SK-N-SH (cell line): ENCODE measurements at regions not wholly inside any gene's neighbourhood (a gene's known extent, or its start where the extent isn't known, plus 50 kb on each side); places are given as distances from the start of the nearest gene placed in this dataset.

Experiments used
- CTCF ChIA-PET: fragments of 300-600, 350-600 bp; formaldehyde crosslinking; extraction: SDS; loops from one replicate; lab custom pipeline; 2021; lab: Yijun Ruan, JAX
- POLR2A ChIA-PET: fragments of 350-600 bp; sonication (Branson Sonifier 250); formaldehyde crosslinking; extraction: SDS; loops from one replicate; lab custom pipeline; 2020; ENCODE audit warnings: antibody characterized with exemption, inconsistent platforms; lab: Yijun Ruan, JAX
- DNase-seq: peaks from one replicate; pipeline ENCODE4 v3.0.0; 2012
- H2AFZ ChIP-seq: fragments of 200-600 bp; sonication (generic); 2 replicates; pipeline ENCODE4 v1.8.1; 2016; ENCODE audit warnings: antibody characterized with exemption, mild to moderate bottlenecking, low read depth
- H3F3A ChIP-seq: fragments of 200-600 bp; sonication (generic); replicated peaks from 2 replicates; pipeline ENCODE3; 2016; ENCODE audit warnings: antibody characterized with exemption, mild to moderate bottlenecking; ENCODE audit not compliant: insufficient read depth
- H3K27ac ChIP-seq, 2 experiments: fragments of 200-500 bp in 1 of 2; fragments of 200-600 bp in 1 of 2; sonication (Bioruptor generic) in 1 of 2; sonication (generic), shearing (Covaris generic) in 1 of 2; 2 replicates each; pipeline versions ENCODE4 v1.5.1 to v1.6.1; 2014 to 2016; ENCODE audit warnings: low read depth in 2 of 2, inconsistent platforms in 1 of 2, low read length in 1 of 2, mild to moderate bottlenecking in 1 of 2, mixed read lengths in 1 of 2
- H3K27me3 ChIP-seq: fragments of 200-600 bp; sonication (generic), shearing (Covaris generic); 2 replicates; pipeline ENCODE4 v1.6.1; 2016; ENCODE audit warnings: mixed run types; ENCODE audit not compliant: insufficient read depth
- H3K36me3 ChIP-seq, 2 experiments: fragments of 200-500 bp in 1 of 2; fragments of 200-600 bp in 1 of 2; sonication (Bioruptor generic) in 1 of 2; sonication (generic) in 1 of 2; replicated peaks in 1 of 2; 2 replicates each; pipeline versions ENCODE3 to v1.5.1; 2014 to 2016; ENCODE audit warnings: low read length in 1 of 2, mild to moderate bottlenecking in 1 of 2; ENCODE audit not compliant: insufficient read depth in 2 of 2, control insufficient read depth in 1 of 2
- H3K4me1 ChIP-seq, 2 experiments: fragments of 200-500 bp in 1 of 2; fragments of 200-600 bp in 1 of 2; sonication (Bioruptor generic) in 1 of 2; sonication (generic), shearing (Covaris generic) in 1 of 2; 2 replicates each; pipeline versions ENCODE4 v1.5.1 to v1.6.1; 2014 to 2016; ENCODE audit warnings: low read depth in 1 of 2, low read length in 1 of 2, mixed run types in 1 of 2; ENCODE audit not compliant: insufficient read depth in 2 of 2, control insufficient read depth in 1 of 2
- H3K4me2 ChIP-seq: fragments of 200-600 bp; sonication (generic), shearing (Covaris generic); 2 replicates; pipeline ENCODE4 v1.6.1; 2017; ENCODE audit warnings: mixed run types
- H3K4me3 ChIP-seq, 2 experiments: fragments of 200-500 bp in 1 of 2; fragments of 200-600 bp in 1 of 2; sonication (Bioruptor generic) in 1 of 2; sonication (generic), shearing (Covaris generic) in 1 of 2; 2 replicates each; pipeline versions ENCODE4 v1.5.1 to v1.8.1; 2014 to 2016; ENCODE audit warnings: low read depth in 2 of 2, inconsistent platforms in 1 of 2, low read length in 1 of 2, mild to moderate bottlenecking in 1 of 2, mixed read lengths in 1 of 2, moderate library complexity in 1 of 2
- H3K79me2 ChIP-seq: fragments of 200-600 bp; sonication (generic); 2 replicates; pipeline ENCODE4 v1.8.1; 2017; ENCODE audit warnings: mild to moderate bottlenecking; ENCODE audit not compliant: insufficient read depth
- H3K9ac ChIP-seq: fragments of 200-600 bp; sonication (generic); 2 replicates; pipeline ENCODE4 v1.6.1; 2017; ENCODE audit warnings: mixed run types
- H3K9me2 ChIP-seq: fragments of 200-600 bp; sonication (generic); 2 replicates; pipeline ENCODE4 v1.6.1; 2017; ENCODE audit warnings: mixed run types
- H3K9me3 ChIP-seq: fragments of 200-600 bp; sonication (generic); 2 replicates; pipeline ENCODE4 v1.6.1; 2017; ENCODE audit warnings: mixed run types, mild to moderate bottlenecking, moderate library complexity
- H4K20me1 ChIP-seq: fragments of 200-600 bp; sonication (generic); 2 replicates; pipeline ENCODE4 v1.6.1; 2017; ENCODE audit warnings: mild to moderate bottlenecking, mixed run types; ENCODE audit not compliant: insufficient read depth
- ELF1 ChIP-seq: IDR thresholded peaks from 2 replicates; pipeline ENCODE4 v1.4.0; 2012
- EZH2phosphoT487 ChIP-seq: fragments of 200-600 bp; sonication (generic); IDR thresholded peaks from 2 replicates; pipeline ENCODE4 v1.6.1; 2017; ENCODE audit warnings: low read depth, mixed run types, mild to moderate bottlenecking, antibody characterized with exemption, moderate library complexity, borderline replicate concordance
- FOXJ3 ChIP-seq: sonication (generic); formaldehyde crosslinking; IDR thresholded peaks from 2 replicates; pipeline ENCODE4 v1.5.1; 2020; ENCODE audit warnings: mild to moderate bottlenecking, missing genetic modification reagents
- JUND ChIP-seq: IDR thresholded peaks from 2 replicates; pipeline ENCODE4 v1.4.0; 2012
- REST ChIP-seq: IDR thresholded peaks from 2 replicates; pipeline ENCODE4 v1.6.1; 2012; ENCODE audit warnings: mild to moderate bottlenecking, low read depth, low read length, moderate library complexity
- RXRA ChIP-seq: IDR thresholded peaks from 2 replicates; pipeline ENCODE4 v1.4.0; 2012; ENCODE audit warnings: low read depth, mild to moderate bottlenecking, borderline replicate concordance
- WGBS: methylation state at CpG from one replicate; pipeline ENCODE4 v1.1.6; 2017; ENCODE audit warnings: low lambda C conversion rate; 5-methylcytosine and 5-hydroxymethylcytosine counted together

GRCh38 chr1:108054396-108054795, 89.4 kb upstream of the VAV3 start:
- H3K4me3 ChIP-seq, result no peak overlapping the region
- WGBS, result 84% methylated on average over 2 of the region's 2 CpGs
- no peak overlapping the region for H3K9ac ChIP-seq
- no peaks in the 10 kb centered on the region for H3F3A ChIP-seq
- TF ChIP-seq FOXJ3 (CRISPR knock-in tag) (no peak), REST (no peak), JUND (no peak), RXRA (no peak)
- H4K20me1 ChIP-seq, result no peaks in the 10 kb centered on the region
- H2AFZ ChIP-seq, result no peak overlapping the region
- H3K27me3 ChIP-seq, result no peaks in the 10 kb centered on the region
- no peak overlapping the region for H3K27ac ChIP-seq
- no peaks in the 10 kb centered on the region for H3K9me2 ChIP-seq
- H3K4me1 ChIP-seq, result no peaks in the 10 kb centered on the region; a peak in 1 of 4 replicates
- H3K79me2 ChIP-seq, result no peaks in the 10 kb centered on the region
- ChIA-PET POLR2A (no interaction called here), CTCF (no interaction called here)
- DNase-seq, result no peak
- no peak overlapping the region for H3K4me2 ChIP-seq
- H3K36me3 ChIP-seq, result no peaks in the 10 kb centered on the region
- no peaks in the 10 kb centered on the region for H3K9me3 ChIP-seq

- ChIA-PET POLR2A (no interaction called here), CTCF (no interaction called here)
- Histone ChIP-seq H3K4me3 (no peak overlapping the region), H3K36me3 (no peaks in the 10 kb centered on the region), H2AFZ (no peak overlapping the region), H3K9ac (no peak overlapping the region), H3K79me2 (no peaks in the 10 kb centered on the region), H3K9me3 (no peaks in the 10 kb centered on the region), H3K4me1 (no peaks in the 10 kb centered on the region; a peak in 1 of 4 replicates), H3F3A (no peaks in the 10 kb centered on the region), H4K20me1 (no peaks in the 10 kb centered on the region), H3K9me2 (no peaks in the 10 kb centered on the region), H3K27ac (no peak overlapping the region), H3K27me3 (no peaks in the 10 kb centered on the region), H3K4me2 (no peak overlapping the region)
- no peak for TF ChIP-seq ELF1
- TF ChIP-seq EZH2phosphoT487, result no peak
- 58% methylated on average over 4 of the region's 4 CpGs for WGBS
- DNase-seq, result no peak
Observed at GRCh38 chr1:108053270-108054013, 88.5 kb upstream of the VAV3 start.
